Testis (tissue), 2 donors: ENCODE measurements at regions not wholly inside any gene's neighbourhood (a gene's known extent, or its start where the extent isn't known, plus 50 kb on each side); places are given as distances from the start of the nearest gene placed in this dataset.

Experiments used
- DNase-seq: peaks from one replicate; pipeline ENCODE4 v3.0.0-alpha.2; 2019
- H3K27ac ChIP-seq, 2 donors: fragments of 200-600 bp; sonication (generic); one replicate each; pipeline ENCODE4 v1.5.1; 2019
- H3K27me3 ChIP-seq: fragments of 200-600 bp; sonication (generic); one replicate; pipeline ENCODE4 v1.5.1; 2019
- H3K36me3 ChIP-seq: fragments of 200-600 bp; sonication (generic); one replicate; pipeline ENCODE4 v1.5.1; 2017; ENCODE audit warnings: low read depth; ENCODE audit errors: missing control alignments
- H3K4me1 ChIP-seq: fragments of 200-600 bp; sonication (generic); one replicate; pipeline ENCODE4 v1.5.1; 2019
- H3K4me3 ChIP-seq, 2 donors: fragments of 200-600 bp; sonication (generic); one replicate each; pipeline ENCODE4 v1.5.1; 2017 to 2019
- H3K9me3 ChIP-seq: fragments of 200-600 bp; sonication (generic); one replicate; pipeline ENCODE4 v1.5.1; 2017
- CTCF ChIP-seq, 3 experiments: fragments of 450-650 bp in 2 of 3; fragments of 200-600 bp in 1 of 3; sonication (generic) in 1 of 3; IDR thresholded peaks; one replicate each; pipeline ENCODE4 v1.5.1; 2016 to 2019; ENCODE audit warnings: antibody characterized with exemption in 3 of 3, mild to moderate bottlenecking in 2 of 3, moderate library complexity in 1 of 3
- POLR2A ChIP-seq: fragments of 450-650 bp; IDR thresholded peaks from one replicate; pipeline ENCODE4 v1.6.1; 2017; ENCODE audit warnings: antibody characterized with exemption, mild to moderate bottlenecking, moderate library complexity
- WGBS, 2 donors: methylation state at CpG; one replicate each; pipeline ENCODE4 v1.1.5; 2018; 5-methylcytosine and 5-hydroxymethylcytosine counted together
- intact Hi-C: fragments of 100-400 bp; cut with DNase I; formaldehyde crosslinking; loops from one replicate; pipeline ENCODE4 v1.15.1; 2023; ENCODE audit warnings: low total_unique reads

GRCh38 chr9:119005162-119005561, 364.1 kb downstream of the BRINP1 start:
- no peak for DNase-seq
- Histone ChIP-seq H3K4me3 (no peak overlapping the region), H3K9me3 (no peaks in the 10 kb centered on the region), H3K36me3 (no peaks in the 10 kb centered on the region), H3K4me1 (no peaks in the 10 kb centered on the region), H3K27ac (no peak overlapping the region), H3K27me3 (no peaks in the 10 kb centered on the region)
- TF ChIP-seq POLR2A (no peak), CTCF (IDR thresholded peaks at IDR 0.05) (no peak)
- intact Hi-C loops: no loop called here
- WGBS, 2 donors: 74 to 80% methylated on average over 2 of the region's 2 CpGs

- Histone ChIP-seq H3K9me3 (no peaks in the 10 kb centered on the region), H3K27me3 (no peaks in the 10 kb centered on the region), H3K4me1 (no peaks in the 10 kb centered on the region), H3K36me3 (no peaks in the 10 kb centered on the region), H3K4me3 (no peak overlapping the region), H3K27ac (no peak overlapping the region)
- 40 to 44% methylated on average over 4 of the region's 4 CpGs for WGBS, 2 donors
- intact Hi-C loops: no loop called here
- no peak for DNase-seq
- TF ChIP-seq POLR2A (no peak), CTCF (IDR thresholded peaks at IDR 0.05) (no peak)
Measured at GRCh38 chr9:119009249-119009648, 360.0 kb downstream of the BRINP1 start.

- Histone ChIP-seq H3K27ac (no peak overlapping the region), H3K4me3 (no peak overlapping the region), H3K4me1 (no peaks in the 10 kb centered on the region), H3K9me3 (no peaks in the 10 kb centered on the region), H3K27me3 (no peaks in the 10 kb centered on the region), H3K36me3 (no peaks in the 10 kb centered on the region)
- intact Hi-C loops: no loop called here
- no peak for DNase-seq
- 48 to 76% methylated on average over 9 of the region's 9 CpGs for WGBS, 2 donors
- TF ChIP-seq POLR2A: no peak
Measured at GRCh38 chr9:119020284-119020683, 349.0 kb downstream of the BRINP1 start.

GRCh38 chr9:119020730-119021333, 348.4 kb downstream of the BRINP1 start:
- intact Hi-C loops: no loop called here
- H3K4me1 ChIP-seq: peaks cover 4% of the 10 kb centered on the region
- 79 to 80% methylated on average over 4 of the region's 4 CpGs for WGBS, 2 donors
- DNase-seq: no peak
- H3K27ac ChIP-seq: no peak overlapping the region
- H3K9me3 ChIP-seq: no peaks in the 10 kb centered on the region
- no peak for TF ChIP-seq CTCF (IDR thresholded peaks at IDR 0.05)
- H3K36me3 ChIP-seq: no peaks in the 10 kb centered on the region
- H3K4me3 ChIP-seq: no peak overlapping the region
- no peaks in the 10 kb centered on the region for H3K27me3 ChIP-seq

GRCh38 chr9:119026120-119026519, 343.1 kb downstream of the BRINP1 start:
- intact Hi-C loops: no loop called here
- H3K27ac ChIP-seq: peak overlapping the region in 1 of 2 donors; percentile 67
- H3K4me3 ChIP-seq: no peak overlapping the region
- no peaks in the 10 kb centered on the region for H3K36me3 ChIP-seq
- no peak for TF ChIP-seq CTCF (IDR thresholded peaks at IDR 0.05)
- TF ChIP-seq POLR2A: no peak
- peak; percentile 41 for DNase-seq
- no peaks in the 10 kb centered on the region for H3K27me3 ChIP-seq
- no peaks in the 10 kb centered on the region for H3K9me3 ChIP-seq
- 50 to 58% methylated on average over 4 of the region's 4 CpGs for WGBS, 2 donors
- peaks cover 10% of the 10 kb centered on the region for H3K4me1 ChIP-seq
